HG03342 (cell line): ENCODE measurements at regions not wholly inside any gene's neighbourhood (a gene's known extent, or its start where the extent isn't known, plus 50 kb on each side); places are given as distances from the start of the nearest gene placed in this dataset.
A peak's percentile ranks its signal among the peaks of the same experiment; 100 is the strongest.
"Not testable (repeated sequence)": the region's sequence is repeated elsewhere in the genome, so short reads cannot be mapped to it uniquely, and the experiment has no call there.

Source experiments
- ATAC-seq: cut with Tn5 transposase; IDR thresholded peaks from one replicate; pipeline ENCODE4 v1.9.1; 2021; ENCODE audit warnings: mild to moderate bottlenecking, moderate library complexity; ENCODE audit not compliant: unreplicated experiment

GRCh38 chrX:74080165-74080564, 223.8 kb upstream of the ZCCHC13 start:
- ATAC-seq, result no peak

- ATAC-seq, result no peak
Measured at GRCh38 chrX:74065831-74066390, 213.4 kb upstream of the XIST start.

- no peak for ATAC-seq
Measured at GRCh38 chrX:74063426-74064155, 211.1 kb upstream of the XIST start.

- no peak for ATAC-seq
Measured at GRCh38 chrX:74061879-74062278, 209.4 kb upstream of the XIST start.

GRCh38 chrX:74049126-74049525, 196.6 kb upstream of the XIST start:
- ATAC-seq, result no peak

GRCh38 chrX:74034066-74034465, 181.6 kb upstream of the XIST start:
- ATAC-seq, result not testable (repeated sequence)

GRCh38 chrX:74031527-74031926, 179.0 kb upstream of the XIST start:
- ATAC-seq, result not testable (repeated sequence)

GRCh38 chrX:74030766-74031165, 178.3 kb upstream of the XIST start:
- ATAC-seq, result not testable (repeated sequence)

- not testable (repeated sequence) for ATAC-seq
Measured at GRCh38 chrX:74025145-74025544, 172.6 kb upstream of the XIST start.

GRCh38 chrX:74023203-74023602, 170.7 kb upstream of the XIST start:
- no peak for ATAC-seq

- no peak for ATAC-seq
Measured at GRCh38 chrX:74018253-74018652, 165.7 kb upstream of the XIST start.

GRCh38 chrX:74015379-74016019, 163.0 kb upstream of the XIST start:
- peak; percentile 85 for ATAC-seq

GRCh38 chrX:74009041-74009440, 156.5 kb upstream of the XIST start:
- ATAC-seq, result no peak

GRCh38 chrX:73992019-73992418, 139.5 kb upstream of the XIST start:
- no peak for ATAC-seq

GRCh38 chrX:73987166-73987565, 134.7 kb upstream of the XIST start:
- ATAC-seq, result peak; percentile 59

- no peak for ATAC-seq
Measured at GRCh38 chrX:73979551-73980131, 127.1 kb upstream of the XIST start.

- peak; percentile 96 for ATAC-seq
Measured at GRCh38 chrX:73977542-73978169, 125.1 kb upstream of the XIST start.

GRCh38 chrX:73967461-73967860, 114.9 kb upstream of the XIST start:
- not testable (repeated sequence) for ATAC-seq

GRCh38 chrX:73965833-73966232, 113.3 kb upstream of the XIST start:
- no peak for ATAC-seq

- ATAC-seq, result no peak
Measured at GRCh38 chrX:73964579-73964978, 112.1 kb upstream of the XIST start.

- no peak for ATAC-seq
Measured at GRCh38 chrX:73963682-73964081, 111.2 kb upstream of the XIST start.
